ENCODE measurements at regions not wholly inside any gene's neighbourhood (a gene's known extent, or its start where the extent isn't known, plus 50 kb on each side); places are given as distances from the start of the nearest gene placed in this dataset.
A peak's percentile ranks its signal among the peaks of the same experiment; 100 is the strongest.

- Histone ChIP-seq H3K36me3 (ENCODE audit: insufficient read depth, low read length) (no peaks in the 10 kb centered on the region), H4K20me1 (ENCODE audit: insufficient read depth) (no peaks in the 10 kb centered on the region), H3K4me3 (ENCODE audit: low read length) (no peak overlapping the region), H3K9ac (ENCODE audit: low read length) (no peak overlapping the region), H3K9me2 (ENCODE audit: insufficient read depth, low read length) (no peaks in the 10 kb centered on the region), H3K27ac (ENCODE audit: low read length) (no peak overlapping the region), H3K9me3 (ENCODE audit: low read length) (no peaks in the 10 kb centered on the region), H2AFZ (ENCODE audit: low read depth, low read length) (no peak overlapping the region), H3F3A (ENCODE audit: insufficient read depth, low read length, poor library complexity, severe bottlenecking) (no peaks in the 10 kb centered on the region), H3K27me3 (ENCODE audit: insufficient read depth, low read depth, low read length) (no peaks in the 10 kb centered on the region), H3K4me2 (ENCODE audit: low read length) (no peak overlapping the region), H3K79me2 (replicated peaks; ENCODE audit: insufficient read depth, low read length) (no peaks in the 10 kb centered on the region)
- no peak for TF ChIP-seq EP300 (conservative IDR thresholded peaks at IDR 0.05; ENCODE audit: poor library complexity, severe bottlenecking)
- no peak for TF ChIP-seq MXI1 (conservative IDR thresholded peaks at IDR 0.05; ENCODE audit: poor library complexity, severe bottlenecking)
- TF ChIP-seq EZH2 (IDR thresholded peaks at IDR 0.05; ENCODE audit: borderline replicate concordance, insufficient read depth, low read length, poor library complexity, severe bottlenecking): no peak
- TF ChIP-seq CTCF (IDR thresholded peaks at IDR 0.05; ENCODE audit: poor library complexity, severe bottlenecking): no peak
- no peak for TF ChIP-seq REST (IDR thresholded peaks at IDR 0.05; ENCODE audit: borderline replicate concordance)
- TF ChIP-seq SMC3 (conservative IDR thresholded peaks at IDR 0.05; ENCODE audit: poor library complexity): no peak
- no peak for TF ChIP-seq TAF1 (IDR thresholded peaks at IDR 0.05; ENCODE audit: low read depth)
- TF ChIP-seq RAD21 (conservative IDR thresholded peaks at IDR 0.05): no peak
- TF ChIP-seq POLR2AphosphoS5 (IDR thresholded peaks at IDR 0.05): no peak
These were observed 532.7 kb upstream of the OLFM3 start for GRCh38 chr1:102529446-102529845.

GRCh38 chr1:102500758-102501157, 504.0 kb upstream of the OLFM3 start:
- no peak overlapping the region for H2AFZ ChIP-seq (ENCODE audit: low read depth, low read length)
- no peaks in the 10 kb centered on the region for H4K20me1 ChIP-seq (ENCODE audit: insufficient read depth)
- H3K4me2 ChIP-seq (ENCODE audit: low read length): no peak overlapping the region
- no peaks in the 10 kb centered on the region for H3K36me3 ChIP-seq (ENCODE audit: insufficient read depth, low read length)
- H3K27ac ChIP-seq (ENCODE audit: low read length): no peak overlapping the region
- H3K79me2 ChIP-seq (replicated peaks; ENCODE audit: insufficient read depth, low read length): no peaks in the 10 kb centered on the region
- H3K9me3 ChIP-seq (ENCODE audit: low read length): no peaks in the 10 kb centered on the region
- H3K9ac ChIP-seq (ENCODE audit: low read length): no peak overlapping the region
- H3K27me3 ChIP-seq (ENCODE audit: insufficient read depth, low read depth, low read length): no peaks in the 10 kb centered on the region
- H3F3A ChIP-seq (ENCODE audit: insufficient read depth, low read length, poor library complexity, severe bottlenecking): no peaks in the 10 kb centered on the region
- peak; percentile 78 for TF ChIP-seq EP300 (conservative IDR thresholded peaks at IDR 0.05; ENCODE audit: poor library complexity, severe bottlenecking)
- no peak for TF ChIP-seq EZH2 (IDR thresholded peaks at IDR 0.05; ENCODE audit: borderline replicate concordance, insufficient read depth, low read length, poor library complexity, severe bottlenecking)
- TF ChIP-seq REST (IDR thresholded peaks at IDR 0.05; ENCODE audit: borderline replicate concordance): no peak
- no peak for TF ChIP-seq SMC3 (conservative IDR thresholded peaks at IDR 0.05; ENCODE audit: poor library complexity)
- peak; percentile 53 for TF ChIP-seq POLR2AphosphoS5 (IDR thresholded peaks at IDR 0.05)
- TF ChIP-seq CTCF (IDR thresholded peaks at IDR 0.05; ENCODE audit: poor library complexity, severe bottlenecking): no peak
- no peak for TF ChIP-seq RAD21 (conservative IDR thresholded peaks at IDR 0.05)
- no peak overlapping the region for H3K4me3 ChIP-seq (ENCODE audit: low read length)
- no peaks in the 10 kb centered on the region for H3K9me2 ChIP-seq (ENCODE audit: insufficient read depth, low read length)

Data from neural cell (in vitro differentiated cells).